Caki2 (cell line): ENCODE measurements at regions not wholly inside any gene's neighbourhood (a gene's known extent, or its start where the extent isn't known, plus 50 kb on each side); places are given as distances from the start of the nearest gene placed in this dataset.

Source experiments
- DNase-seq: peaks from one replicate; pipeline ENCODE4 v3.0.0-alpha.2; 2015; ENCODE audit warnings: low read depth
- in situ Hi-C: cut with HindIII; loops from 2 replicates; pipeline ENCODE4 v1.10.0; 2016; ENCODE audit warnings: low sequenced_read_pairs, low pct_unique_long_range_greater_than_20kb, mixed read lengths

- DNase-seq: no peak
- in situ Hi-C loops: no loop called here
Observed at GRCh38 chr13:109615721-109616420, 170.5 kb downstream of the IRS2 start.

- DNase-seq: no peak
- in situ Hi-C loops: no loop called here
Observed at GRCh38 chr13:109611912-109612691, 174.3 kb downstream of the IRS2 start.

- DNase-seq: no peak
Observed at GRCh38 chr13:109610517-109610916, 175.9 kb downstream of the IRS2 start.

GRCh38 chr13:109608503-109608902 lies 177.9 kb downstream of the IRS2 start:
- in situ Hi-C loops: no loop called here
- no peak for DNase-seq

More at GRCh38 chr13:109610517-109610916, 175.9 kb downstream of the IRS2 start:
- in situ Hi-C loops: no loop called here

DNA sequence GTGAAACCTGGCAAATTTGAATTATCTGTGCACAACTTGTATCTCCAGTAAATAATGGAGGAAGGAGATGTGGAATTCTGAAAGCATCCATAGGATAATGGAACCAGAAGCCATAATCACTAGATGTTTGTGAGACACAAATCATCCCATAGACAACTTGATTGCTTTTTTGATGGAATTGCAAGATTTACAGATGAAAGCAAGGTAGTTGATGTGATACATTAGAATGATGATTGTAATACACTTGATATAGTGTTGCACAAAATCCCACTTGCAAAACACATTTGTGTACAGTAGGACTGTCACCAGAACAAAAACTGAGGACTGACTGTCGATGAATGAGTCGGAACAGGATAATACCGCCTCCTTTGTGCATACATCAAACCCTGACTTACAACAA lies 178.3 kb downstream of the IRS2 start:
- no peak for DNase-seq
- in situ Hi-C loops: no loop called here

GRCh38 chr13:109606520-109606919 lies 179.9 kb downstream of the IRS2 start:
- no peak for DNase-seq
- in situ Hi-C loops: no loop called here

- DNase-seq: no peak
- in situ Hi-C loops: no loop called here
Observed at GRCh38 chr13:109605846-109606245, 180.5 kb downstream of the IRS2 start.

GRCh38 chr13:109604894-109605293 lies 181.5 kb downstream of the IRS2 start:
- in situ Hi-C loops: no loop called here
- no peak for DNase-seq

- in situ Hi-C loops: no loop called here
Observed at GRCh38 chr13:109602356-109602755, 184.0 kb downstream of the IRS2 start.

GRCh38 chr13:109599901-109600657 lies 186.3 kb downstream of the IRS2 start:
- in situ Hi-C loops: no loop called here
- DNase-seq: no peak

More at GRCh38 chr13:109602356-109602755, 184.0 kb downstream of the IRS2 start:
- no peak for DNase-seq

DNA sequence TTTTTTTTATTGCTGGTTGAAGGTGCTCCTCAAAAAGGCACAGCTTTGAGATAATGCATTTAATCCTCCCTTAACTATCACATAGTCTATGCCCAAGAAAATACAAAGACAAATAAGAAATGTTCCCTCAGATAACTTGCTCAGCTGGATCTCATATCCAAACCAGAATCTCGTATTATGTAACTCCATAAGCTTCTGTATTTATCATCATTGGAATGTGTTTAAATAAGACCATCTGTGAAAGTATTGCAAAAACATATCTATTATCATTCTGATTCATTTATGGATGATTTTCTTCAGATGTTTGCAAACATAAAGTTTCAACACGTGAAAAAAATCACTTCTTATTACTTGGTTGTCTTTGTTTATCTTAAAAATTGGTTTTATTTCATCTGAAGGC lies 190.9 kb downstream of the IRS2 start:
- DNase-seq: no peak
- in situ Hi-C loops: no loop called here

DNA sequence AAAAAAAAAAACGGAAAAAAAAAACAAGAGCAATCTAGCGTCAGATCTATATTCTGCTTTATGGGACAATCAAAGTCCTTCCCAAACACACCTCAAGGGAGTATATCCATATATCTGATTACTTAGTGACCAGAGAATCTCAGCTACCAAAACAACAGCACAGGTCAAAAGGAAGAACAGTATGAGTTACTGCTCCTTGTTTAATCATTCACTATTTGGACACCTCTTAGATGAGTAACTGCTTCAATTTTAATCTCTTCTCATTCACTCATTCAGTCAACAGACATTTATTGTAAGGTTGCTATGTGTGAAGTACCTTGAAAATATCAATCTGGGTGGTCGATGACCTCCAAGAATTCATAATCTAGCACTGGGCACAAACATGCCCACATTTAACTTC lies 193.2 kb downstream of the IRS2 start:
- no peak for DNase-seq
- in situ Hi-C loops: no loop called here

- in situ Hi-C loops: no loop called here
- no peak for DNase-seq
Observed at GRCh38 chr13:109592770-109593169, 193.6 kb downstream of the IRS2 start.

- in situ Hi-C loops: no loop called here
- no peak for DNase-seq
Observed at GRCh38 chr13:109587689-109588088, 198.7 kb downstream of the IRS2 start.

DNA sequence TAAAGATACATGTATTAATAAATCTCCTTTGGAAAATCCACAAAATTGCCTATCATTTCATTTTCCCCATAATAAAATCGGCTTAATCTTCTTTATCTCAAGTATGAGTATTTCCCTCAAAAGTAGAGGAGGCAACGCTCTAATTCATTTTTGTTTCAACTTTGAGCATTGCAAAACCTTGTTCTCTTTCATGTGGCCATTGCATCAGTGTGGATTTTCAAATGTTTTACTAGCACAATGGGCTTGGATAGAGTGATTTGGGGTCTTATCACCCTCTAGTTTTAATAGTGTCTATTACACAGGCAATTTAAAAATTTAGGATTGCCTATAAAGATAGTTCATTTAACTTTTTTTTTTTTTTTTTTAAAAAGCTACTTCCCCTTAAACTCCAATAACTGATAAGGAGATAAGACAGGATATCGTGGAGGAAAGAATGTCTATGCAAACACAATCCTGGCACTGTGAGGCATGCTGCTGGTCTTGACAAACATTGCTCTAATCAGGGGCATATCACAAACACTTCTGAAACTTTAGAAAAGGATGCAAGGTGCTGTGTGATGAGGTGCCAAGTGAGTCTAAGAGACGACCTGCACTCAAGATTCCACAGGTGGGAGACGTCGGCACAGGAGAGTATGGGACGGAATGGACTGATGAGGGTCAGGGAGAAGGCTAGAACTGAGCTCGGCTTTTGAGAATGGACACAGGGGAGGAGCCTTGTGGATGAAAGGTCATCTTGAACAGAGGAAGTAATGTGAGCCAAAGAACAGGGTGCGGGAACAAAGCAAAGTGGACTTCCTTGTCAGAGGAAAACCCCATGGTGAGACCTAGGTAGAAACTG lies 199.7 kb downstream of the IRS2 start:
- DNase-seq: no peak
- in situ Hi-C loops: no loop called here

DNA sequence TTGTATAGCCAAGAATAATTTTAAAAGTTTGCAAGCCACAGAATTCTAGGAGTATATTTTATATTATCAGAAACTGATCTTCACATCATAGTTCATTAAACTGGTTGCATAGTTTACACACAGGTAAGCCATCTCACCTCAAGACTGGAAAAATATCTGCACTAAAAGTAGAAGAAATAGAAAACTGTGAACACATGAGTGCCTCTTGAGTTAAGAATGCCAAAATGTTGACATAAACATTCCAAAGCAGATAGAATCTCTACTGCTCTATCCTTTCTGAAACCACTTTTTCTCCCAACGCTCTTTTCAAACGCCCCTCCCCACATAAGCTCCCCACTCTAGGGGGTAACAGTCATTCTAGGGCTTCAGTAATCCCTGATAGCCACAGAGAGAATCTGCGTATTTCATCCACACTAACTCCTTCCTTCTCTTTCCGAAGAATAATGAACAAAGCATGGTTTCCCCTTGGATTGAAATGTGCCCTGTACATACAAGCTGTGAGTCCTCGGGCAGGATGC lies 201.5 kb downstream of the IRS2 start:
- no peak for DNase-seq
- in situ Hi-C loops: no loop called here

- no peak for DNase-seq
- in situ Hi-C loops: no loop called here
Observed at GRCh38 chr13:109577191-109577700, 209.1 kb downstream of the IRS2 start.

DNA sequence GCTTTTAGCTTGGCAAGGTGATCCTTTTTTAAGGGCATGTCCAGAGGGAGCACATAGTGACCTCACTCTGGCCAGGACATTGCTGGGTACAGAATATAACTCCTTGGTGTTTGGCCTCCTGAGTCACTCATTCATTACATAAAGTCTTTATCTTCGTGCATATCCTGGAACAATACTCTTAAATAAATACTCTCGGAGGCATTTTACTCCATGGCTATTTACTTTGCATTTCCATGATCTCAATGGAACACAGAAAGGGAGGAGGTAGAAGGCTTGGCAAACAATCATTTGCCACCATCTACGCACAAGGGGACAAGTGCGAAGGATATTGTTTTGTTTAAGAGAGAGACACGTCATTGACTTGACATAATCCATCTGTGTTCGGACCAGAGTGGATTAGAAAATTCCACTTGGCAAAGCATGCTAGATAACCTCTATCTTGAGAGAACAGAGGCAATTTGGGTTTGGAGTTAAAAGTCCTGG lies 210.0 kb downstream of the IRS2 start:
- no peak for DNase-seq
- in situ Hi-C loops: no loop called here
